HG02840 (cell line): ENCODE measurements at regions not wholly inside any gene's neighbourhood (a gene's known extent, or its start where the extent isn't known, plus 50 kb on each side); places are given as distances from the start of the nearest gene placed in this dataset.
"Not testable (repeated sequence)": the region's sequence is repeated elsewhere in the genome, so short reads cannot be mapped to it uniquely, and the experiment has no call there.

ENCODE experiments used
- ATAC-seq: cut with Tn5 transposase; IDR thresholded peaks from one replicate; pipeline ENCODE4 v1.9.1; 2021; ENCODE audit warnings: mild to moderate bottlenecking, moderate library complexity, moderate number of reproducible peaks; ENCODE audit not compliant: unreplicated experiment, low FRiP score

DNA sequence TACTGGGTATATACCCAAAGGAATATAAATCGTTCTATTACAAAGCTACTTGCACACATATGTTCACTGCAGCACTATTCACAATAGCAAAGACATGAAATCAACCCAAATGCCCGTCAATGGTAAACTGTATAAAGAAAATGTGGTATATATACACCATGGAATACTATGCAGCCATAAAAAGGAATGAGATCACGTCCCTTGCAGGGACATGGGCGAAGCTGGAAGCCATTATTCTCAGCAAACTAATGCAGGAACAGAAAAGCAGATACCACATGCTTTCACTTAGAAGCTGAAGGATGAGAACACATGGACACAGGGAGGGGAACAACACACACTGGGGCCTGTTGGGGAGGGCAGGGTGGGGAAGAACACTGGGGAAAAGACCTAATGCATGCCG, 1740.0 kb upstream of the RAG2 start:
- ATAC-seq, result not testable (repeated sequence)

GRCh38 chr11:38332046-38332445, 1734.0 kb upstream of the RAG2 start:
- no peak for ATAC-seq

GRCh38 chr11:38330578-38330977, 1732.5 kb upstream of the RAG2 start:
- no peak for ATAC-seq

GRCh38 chr11:38323961-38324761, 1726.1 kb upstream of the RAG2 start:
- ATAC-seq, result no peak

DNA sequence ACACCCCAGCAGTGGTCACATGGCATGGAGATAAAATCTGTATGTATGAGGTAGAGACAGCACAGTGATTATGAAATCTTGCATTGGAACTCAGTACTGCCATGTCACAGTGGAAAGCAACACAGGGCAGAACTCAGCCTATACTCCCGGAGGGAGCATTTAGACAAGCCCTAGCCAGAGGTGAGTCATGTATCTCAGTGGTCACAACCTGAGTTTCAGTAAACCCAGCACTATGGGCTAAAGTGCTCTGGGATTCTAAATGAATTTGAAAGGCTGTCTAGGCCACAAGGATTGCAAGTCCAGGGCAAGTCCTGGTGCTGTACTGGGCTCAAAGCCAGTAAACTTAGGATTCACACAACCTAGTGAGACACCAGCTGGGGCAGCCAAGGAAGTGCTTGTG, 1717.1 kb upstream of the RAG2 start:
- no peak for ATAC-seq

DNA sequence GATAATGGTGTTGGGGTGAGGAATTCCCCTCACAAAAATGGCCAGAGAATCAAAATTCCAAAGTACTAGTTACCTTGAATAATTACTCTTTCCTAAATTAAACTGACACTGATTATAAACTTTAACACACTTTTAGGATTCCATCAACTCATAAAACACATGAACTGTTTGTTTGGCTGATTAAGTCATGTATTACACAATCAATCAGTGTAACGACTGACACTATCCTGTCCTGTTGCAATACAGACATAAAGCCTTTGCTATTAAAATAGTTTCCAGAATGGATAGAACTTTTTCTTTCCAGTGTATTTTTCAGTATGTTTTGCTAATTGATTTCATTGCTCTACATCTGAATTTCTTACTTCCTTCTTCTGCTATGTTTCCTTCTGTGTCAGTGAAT, 1709.4 kb upstream of the RAG2 start:
- ATAC-seq, result no peak

DNA sequence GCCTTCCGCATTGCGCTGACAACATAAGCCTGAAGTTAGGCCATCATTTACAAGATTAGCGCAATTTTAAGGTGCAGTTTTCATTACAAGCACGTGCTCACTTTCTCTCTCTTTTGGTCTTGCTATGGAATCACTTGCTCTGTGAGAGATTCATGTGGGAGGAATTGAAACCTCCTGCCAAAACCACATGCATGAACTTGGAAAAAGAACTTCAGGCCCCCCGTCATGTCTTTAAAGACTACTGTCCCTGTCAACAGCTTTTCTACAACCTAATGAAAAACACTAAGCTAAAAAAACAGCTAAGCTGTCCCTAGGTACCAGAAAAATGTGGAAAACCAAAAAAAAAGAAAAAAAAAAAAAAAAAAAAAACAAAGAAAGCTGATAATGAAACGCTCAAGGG, 1707.6 kb upstream of the RAG2 start:
- no peak for ATAC-seq

- ATAC-seq, result no peak
Measured at GRCh38 chr11:38304926-38305325, 1706.9 kb upstream of the RAG2 start.

- no peak for ATAC-seq
Measured at GRCh38 chr11:38302564-38302963, 1704.5 kb upstream of the RAG2 start.

DNA sequence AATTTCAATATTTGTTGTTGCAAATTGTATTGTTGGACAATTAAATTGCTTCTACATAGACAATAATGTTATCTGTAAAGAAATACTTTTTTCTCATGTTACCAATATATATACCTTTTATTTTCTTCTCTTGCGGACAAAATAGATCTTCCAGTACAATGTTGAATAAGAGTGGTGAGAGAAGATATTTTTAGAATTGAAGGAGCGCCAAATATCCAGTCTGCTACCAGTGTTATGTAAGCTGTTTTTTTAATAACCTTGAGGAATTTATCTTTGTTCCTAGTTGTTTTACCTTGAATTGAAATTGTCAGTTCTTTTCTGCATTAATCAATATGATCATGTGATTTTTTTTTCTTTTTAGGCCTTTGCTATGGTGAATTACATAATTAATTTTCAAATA, 1702.5 kb upstream of the RAG2 start:
- no peak for ATAC-seq

GRCh38 chr11:38296211-38296776, 1698.3 kb upstream of the RAG2 start:
- ATAC-seq, result no peak

GRCh38 chr11:38282718-38283117, 1684.7 kb upstream of the RAG2 start:
- no peak for ATAC-seq

- no peak for ATAC-seq
Measured at GRCh38 chr11:38278457-38279141, 1680.6 kb upstream of the RAG2 start.

GRCh38 chr11:38274031-38274430, 1676.0 kb upstream of the RAG2 start:
- ATAC-seq, result no peak

DNA sequence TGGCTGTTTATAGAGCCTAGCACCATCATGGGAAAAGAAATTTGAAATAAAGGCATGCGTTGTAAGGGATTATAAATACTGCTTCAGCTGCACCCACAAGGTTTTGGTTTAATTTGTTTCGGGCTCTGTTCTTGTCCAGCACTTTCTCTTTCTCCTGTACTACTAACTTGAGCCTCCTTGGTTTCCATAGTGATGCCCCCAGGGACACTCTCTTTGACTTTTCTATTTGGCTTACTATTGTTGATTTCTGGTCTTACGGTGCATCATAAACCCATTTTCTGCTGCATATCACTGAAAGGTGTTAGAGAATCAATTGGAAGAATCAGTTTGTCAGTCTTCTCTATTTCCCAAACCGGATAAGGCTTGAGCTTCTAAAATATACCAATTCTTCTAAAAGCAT, 1674.3 kb upstream of the RAG2 start:
- ATAC-seq, result no peak

- no peak for ATAC-seq
Measured at GRCh38 chr11:38266691-38267090, 1668.7 kb upstream of the RAG2 start.

DNA sequence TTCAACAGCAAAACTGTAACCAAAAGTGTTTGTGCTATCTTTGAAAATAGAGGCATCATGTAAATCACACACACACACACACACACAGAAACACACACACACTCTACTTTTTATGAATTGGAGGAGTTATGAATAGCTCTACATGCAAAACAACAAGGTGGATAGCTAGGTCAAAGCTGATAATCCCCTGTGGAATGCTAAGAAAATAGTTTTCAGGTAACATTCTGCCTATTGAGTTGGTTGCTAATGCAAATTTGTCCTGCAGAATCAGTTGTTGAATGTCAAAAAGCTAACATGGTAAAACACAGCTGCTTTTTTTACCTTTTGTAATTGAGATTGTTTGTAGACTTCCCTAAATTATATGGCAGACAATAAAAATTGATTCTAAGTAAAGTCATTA, 1658.4 kb upstream of the RAG2 start:
- ATAC-seq, result no peak

GRCh38 chr11:38254913-38255312, 1656.9 kb upstream of the RAG2 start:
- ATAC-seq, result no peak

- ATAC-seq, result no peak
Measured at GRCh38 chr11:38252620-38253019, 1654.6 kb upstream of the RAG2 start.

DNA sequence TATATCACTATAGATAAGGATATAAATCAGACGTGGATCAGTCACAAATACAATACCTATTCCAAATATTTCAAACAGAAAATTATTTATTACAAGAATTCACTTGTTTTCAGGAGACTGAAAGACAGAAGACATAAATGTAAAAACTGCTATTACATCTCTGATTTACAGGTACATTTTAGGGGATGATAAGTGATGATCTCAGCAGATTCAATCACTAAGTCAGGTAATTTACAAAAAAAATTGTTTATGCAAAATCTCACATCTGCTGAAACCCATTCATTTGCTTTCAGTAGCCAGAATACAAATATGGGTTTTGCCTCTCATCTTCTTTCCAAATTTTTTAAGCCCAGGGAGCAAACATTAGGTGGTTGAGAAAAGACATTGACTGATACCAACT, 1648.4 kb upstream of the RAG2 start:
- ATAC-seq, result no peak

DNA sequence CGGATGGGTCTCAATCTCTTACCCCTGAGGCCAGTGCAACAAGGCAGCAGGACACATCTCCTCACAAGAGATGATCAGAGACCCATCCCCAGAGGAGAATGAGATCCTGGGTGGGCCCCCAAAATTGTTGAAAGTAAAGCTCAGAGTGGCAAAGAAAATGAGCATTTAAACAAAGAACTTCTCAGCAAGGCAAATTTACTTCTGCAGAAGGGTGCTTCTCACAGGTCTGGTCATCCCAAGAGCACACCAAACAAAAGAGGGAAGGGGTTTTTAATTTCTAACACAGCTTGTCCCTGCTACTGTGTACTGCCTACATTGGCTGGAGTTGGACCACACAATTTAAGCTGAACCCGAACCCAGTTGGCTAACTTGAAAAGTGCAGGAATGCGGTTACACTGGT, 1628.6 kb upstream of the RAG2 start:
- no peak for ATAC-seq

DNA sequence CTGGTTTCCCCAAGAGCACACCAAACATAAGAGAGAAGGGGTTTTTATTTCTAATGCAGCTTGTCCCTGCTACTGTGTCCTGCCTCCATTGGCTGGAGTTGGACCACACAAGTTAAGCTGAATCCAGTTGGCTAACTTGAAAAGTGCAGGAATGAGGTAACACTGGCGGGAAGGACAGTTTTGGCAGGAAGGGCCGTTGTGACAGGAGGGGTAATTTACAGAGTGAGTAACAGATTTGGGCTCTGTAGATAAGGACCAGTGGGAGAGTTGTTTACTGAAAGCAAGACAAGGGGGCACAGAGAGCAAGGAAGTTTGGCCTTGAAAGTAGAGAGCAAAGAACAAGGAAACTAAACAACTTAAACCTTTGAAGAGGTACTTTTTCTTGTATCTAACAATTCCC, 1623.3 kb upstream of the RAG2 start:
- ATAC-seq, result no peak
